Spleen (tissue), 11 donors: ENCODE measurements at regions not wholly inside any gene's neighbourhood (a gene's known extent, or its start where the extent isn't known, plus 50 kb on each side); places are given as distances from the start of the nearest gene placed in this dataset.
"Not testable (repeated sequence)": the region's sequence is repeated elsewhere in the genome, so short reads cannot be mapped to it uniquely, and the experiment has no call there.

Experiments used
- DNase-seq: peaks from one replicate; pipeline ENCODE4 v3.0.0-alpha.2; 2020
- H3K27ac ChIP-seq, 8 donors: fragments of 200-600 bp; sonication (generic) in 7 of 8; 1 replicate in 4 of 8; 2 replicates in 4 of 8; pipeline versions ENCODE4 v1.5.0 to v1.8.0; 2016 to 2021; ENCODE audit warnings: inconsistent platforms in 4 of 8, mild to moderate bottlenecking in 4 of 8, moderate library complexity in 1 of 8
- H3K27me3 ChIP-seq, 7 donors: fragments of 200-600 bp; sonication (generic) in 6 of 7; replicated peaks in 1 of 7; 1 replicate in 4 of 7; 2 replicates in 3 of 7; pipeline versions ENCODE4 v1.5.0 to v1.8.0; 2016 to 2021; ENCODE audit warnings: inconsistent platforms in 3 of 7, mild to moderate bottlenecking in 1 of 7
- H3K36me3 ChIP-seq, 6 donors: fragments of 200-600 bp; sonication (generic) in 5 of 6; 1 replicate in 4 of 6; 2 replicates in 2 of 6; pipeline versions ENCODE4 v1.5.0 to v1.8.0; 2016 to 2021; ENCODE audit warnings: inconsistent platforms in 2 of 6
- H3K4me1 ChIP-seq, 6 donors: fragments of 200-600 bp; sonication (generic) in 5 of 6; 1 replicate in 3 of 6; 2 replicates in 3 of 6; pipeline versions ENCODE4 v1.5.0 to v1.8.0; 2016 to 2021; ENCODE audit warnings: inconsistent platforms in 3 of 6
- H3K4me3 ChIP-seq, 8 donors: fragments of 200-600 bp; sonication (generic) in 7 of 8; 1 replicate in 4 of 8; 2 replicates in 4 of 8; pipeline versions ENCODE4 v1.5.0 to v1.8.0; 2016 to 2021; ENCODE audit warnings: inconsistent platforms in 4 of 8, mild to moderate bottlenecking in 4 of 8, moderate library complexity in 2 of 8
- H3K9me3 ChIP-seq, 8 donors: fragments of 200-600 bp; sonication (generic) in 7 of 8; 1 replicate in 4 of 8; 2 replicates in 4 of 8; pipeline versions ENCODE4 v1.5.0 to v1.8.0; 2016 to 2021; ENCODE audit warnings: inconsistent platforms in 4 of 8
- CTCF ChIP-seq, 11 experiments: fragments of 200-600 bp in 7 of 11; fragments of 450-650 bp in 4 of 11; sonication (generic) in 4 of 11; IDR thresholded peaks in 8 of 11; conservative IDR thresholded peaks in 3 of 11; 1 replicate in 7 of 11; 2 replicates in 4 of 11; pipeline versions ENCODE4 v1.4.0 to v1.8.0; 2016 to 2021; ENCODE audit warnings: antibody characterized with exemption in 11 of 11, inconsistent platforms in 4 of 11, mild to moderate bottlenecking in 1 of 11
- POLR2A ChIP-seq, 3 donors: fragments of 450-650 bp; IDR thresholded peaks; one replicate each; pipeline ENCODE4 v1.5.1; 2017; ENCODE audit warnings: antibody characterized with exemption in 3 of 3, mild to moderate bottlenecking in 1 of 3
- POLR2AphosphoS5 ChIP-seq, 3 donors: sonication (generic); formaldehyde crosslinking; IDR thresholded peaks; one replicate each; pipeline ENCODE4 v1.5.1; 2017; ENCODE audit warnings: antibody characterized with exemption in 3 of 3
- WGBS, 5 donors: extraction: QIAGEN DNeasy Blood & Tissue Kit in 3 of 5; methylation state at CpG; one replicate each; pipeline versions ENCODE4 v1.1.5 to v1.1.7; 2013 to 2018; 5-methylcytosine and 5-hydroxymethylcytosine counted together
- intact Hi-C: fragments of 100-400 bp; cut with DNase I; formaldehyde crosslinking; loops from one replicate; pipeline ENCODE4 v1.15.0; 2023; ENCODE audit warnings: low total_unique reads
- donor health status: healthy with polysubstance abuse.
- donor health status: DM: no; HTN: no; CAD: no; lungs with moderate emphysema.
- donor health status: DM: no; HTN: no; CAD: no.
- donor health status: Bipolar disorder and iron deficiency.
- donor health status: healthy.
- donor health status: DM: no; HTN: no; CAD: no.
- donor health status: DM: yes; HTN: yes; CAD: no.

GRCh38 chr10:28765641-28766040, 88.3 kb downstream of the BAMBI start:
- intact Hi-C loops = no loop called here
- H3K27me3 ChIP-seq = no peaks in the 10 kb centered on the region
- no peaks in the 10 kb centered on the region for H3K9me3 ChIP-seq
- H3K4me1 ChIP-seq = peaks cover 0 to 4% (median 0%) of the 10 kb centered on the region in 6 donors
- H3K36me3 ChIP-seq = no peaks in the 10 kb centered on the region
- no peak for DNase-seq
- whole genome bisulfite sequencing, 5 donors = 67 to 82% (median 73%) methylated on average over 6 of the region's 6 CpGs
- no peak overlapping the region for H3K27ac ChIP-seq
- H3K4me3 ChIP-seq = no peak overlapping the region
- TF ChIP-seq POLR2AphosphoS5 (IDR thresholded peaks at IDR 0.05) (no peak), CTCF (IDR thresholded peaks at IDR 0.05 in 8 of 11, conservative IDR thresholded peaks at IDR 0.05 in 3 of 11) (no peak), POLR2A (IDR thresholded peaks at IDR 0.05) (no peak)

GRCh38 chr10:28768227-28768626, 90.9 kb downstream of the BAMBI start:
- no peak overlapping the region for H3K4me3 ChIP-seq
- DNase-seq = no peak
- H3K4me1 ChIP-seq = peaks cover 0 to 4% (median 0%) of the 10 kb centered on the region in 6 donors
- 88 to 95% (median 90%) methylated on average over 10 of the region's 10 CpGs for WGBS, 5 donors
- H3K9me3 ChIP-seq = no peaks in the 10 kb centered on the region
- intact Hi-C loops = no loop called here
- H3K27me3 ChIP-seq = no peaks in the 10 kb centered on the region
- TF ChIP-seq CTCF (IDR thresholded peaks at IDR 0.05 in 8 of 11, conservative IDR thresholded peaks at IDR 0.05 in 3 of 11) (no peak), POLR2AphosphoS5 (IDR thresholded peaks at IDR 0.05) (no peak), POLR2A (IDR thresholded peaks at IDR 0.05) (no peak)
- H3K36me3 ChIP-seq = no peaks in the 10 kb centered on the region
- no peak overlapping the region for H3K27ac ChIP-seq

GRCh38 chr10:28769091-28769604, 91.8 kb downstream of the BAMBI start:
- no peaks in the 10 kb centered on the region for H3K27me3 ChIP-seq
- no peaks in the 10 kb centered on the region for H3K36me3 ChIP-seq
- no peak overlapping the region for H3K27ac ChIP-seq
- peaks cover 0 to 4% (median 0%) of the 10 kb centered on the region in 6 donors for H3K4me1 ChIP-seq
- H3K4me3 ChIP-seq = no peak overlapping the region
- 26 to 36% (median 34%) methylated on average over 4 of the region's 4 CpGs for WGBS, 5 donors
- intact Hi-C loops = no loop called here
- no peaks in the 10 kb centered on the region for H3K9me3 ChIP-seq
- TF ChIP-seq POLR2AphosphoS5 (IDR thresholded peaks at IDR 0.05) (no peak), POLR2A (IDR thresholded peaks at IDR 0.05) (no peak)
- no peak for DNase-seq

- H3K4me1 ChIP-seq, intact Hi-C loops, H3K27me3 ChIP-seq, H3K27ac ChIP-seq, H3K4me3 ChIP-seq, H3K9me3 ChIP-seq, DNase-seq, H3K36me3 ChIP-seq: not testable (repeated sequence)
- 95 to 99% (median 97%) methylated on average over 18 to 36 of the region's 36 CpGs for WGBS, 5 donors
These were observed 94.3 kb downstream of the BAMBI start for GRCh38 chr10:28771580-28772090.

GRCh38 chr10:28774051-28774995, 97.0 kb downstream of the BAMBI start:
- intact Hi-C loops = no loop called here
- Histone ChIP-seq H3K9me3 (peaks cover 0 to 2% (median 0%) of the 10 kb centered on the region in 8 donors), H3K27me3 (no peaks in the 10 kb centered on the region), H3K36me3 (no peaks in the 10 kb centered on the region), H3K27ac (no peak overlapping the region), H3K4me1 (no peaks in the 10 kb centered on the region), H3K4me3 (no peak overlapping the region)
- WGBS, 5 donors = 73 to 81% (median 76%) methylated on average over 4 of the region's 4 CpGs
- TF ChIP-seq POLR2AphosphoS5 (IDR thresholded peaks at IDR 0.05) (no peak), CTCF (IDR thresholded peaks at IDR 0.05 in 8 of 11, conservative IDR thresholded peaks at IDR 0.05 in 3 of 11) (no peak), POLR2A (IDR thresholded peaks at IDR 0.05) (no peak)
- no peak for DNase-seq
